ENCODE measurements at regions not wholly inside any gene's neighbourhood (a gene's known extent, or its start where the extent isn't known, plus 50 kb on each side); places are given as distances from the start of the nearest gene placed in this dataset.
"Not testable (repeated sequence)": the region's sequence is repeated elsewhere in the genome, so short reads cannot be mapped to it uniquely, and the experiment has no call there.

DNA sequence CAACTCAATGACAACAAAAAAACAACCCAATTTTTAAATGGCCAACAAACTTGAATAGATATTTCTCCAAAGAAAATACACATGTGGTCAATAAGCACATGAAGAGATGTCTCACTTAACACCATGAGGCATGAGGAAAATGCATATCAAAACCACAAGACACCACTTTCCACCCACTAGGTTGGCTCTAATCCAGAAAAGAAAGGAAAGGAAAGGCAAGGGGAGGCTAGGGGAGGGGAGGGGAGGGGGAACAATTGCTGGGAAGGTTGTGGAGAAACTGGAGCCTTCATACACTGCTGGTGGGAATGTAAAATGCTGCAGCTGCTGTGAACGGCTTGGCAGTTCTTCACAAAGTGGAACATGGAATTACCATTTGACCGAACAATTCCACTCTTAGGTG, 854.3 kb downstream of the UQCRFS1 start:
- no peak for DNase-seq (ENCODE audit: low read depth)

DNA sequence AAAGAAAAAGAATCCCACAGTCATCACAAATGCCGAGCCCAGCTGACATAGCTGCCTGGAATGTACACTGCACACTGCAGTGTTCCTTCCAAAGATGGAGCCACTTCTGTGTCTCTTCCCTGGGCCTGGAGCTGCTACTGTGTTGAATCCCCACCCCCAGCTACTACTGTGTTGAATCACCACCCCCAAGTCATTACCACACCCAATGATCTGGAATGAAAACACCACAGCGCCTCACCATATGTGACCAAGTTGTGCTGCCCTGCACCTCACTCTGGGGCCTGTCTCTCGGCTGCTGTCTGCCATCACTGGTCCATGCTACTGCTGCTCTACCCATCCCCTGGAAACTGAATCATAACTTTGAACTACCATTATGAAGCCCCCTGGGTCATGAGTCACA, 861.2 kb downstream of the UQCRFS1 start:
- no peak for DNase-seq (ENCODE audit: low read depth)

DNA sequence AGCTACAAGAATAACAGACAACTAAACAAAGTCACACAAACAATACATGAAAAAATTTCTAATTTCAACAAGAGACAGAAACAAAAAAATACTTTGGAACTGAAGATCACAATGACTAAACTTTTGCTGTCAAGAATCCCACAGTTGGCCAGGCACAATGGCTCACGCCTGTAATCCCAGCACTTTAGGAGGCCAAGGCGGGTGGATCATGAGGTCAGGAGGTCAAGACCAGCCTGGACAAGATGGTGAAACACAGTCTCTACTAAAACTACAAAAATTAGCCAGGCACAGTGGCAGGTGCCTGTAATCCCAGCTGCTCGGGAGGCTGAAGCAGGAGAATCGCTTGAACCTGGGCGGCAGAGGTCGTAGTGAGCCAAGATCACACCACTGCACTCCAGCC, 861.6 kb downstream of the UQCRFS1 start:
- DNase-seq (ENCODE audit: low read depth) = not testable (repeated sequence)

DNA sequence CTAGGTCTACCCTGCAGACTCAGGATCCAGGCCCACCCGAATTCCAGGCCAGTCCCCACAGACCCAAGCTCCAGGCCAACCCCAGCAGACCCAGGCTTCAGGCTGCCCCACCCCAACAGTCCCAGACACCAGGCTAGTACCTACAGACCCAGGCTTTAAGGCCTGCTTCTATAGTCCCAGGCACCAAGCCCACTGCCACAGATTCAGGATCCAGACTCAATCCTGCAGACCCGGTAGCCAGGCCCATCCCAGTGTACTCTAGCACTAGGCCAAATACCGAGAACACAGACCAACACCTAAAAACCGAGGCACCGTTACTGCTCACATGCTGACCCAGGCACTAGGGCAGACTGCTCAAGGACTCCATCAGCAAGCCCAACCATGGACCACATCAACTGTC, 862.3 kb downstream of the UQCRFS1 start:
- no peak for DNase-seq (ENCODE audit: low read depth)

DNA sequence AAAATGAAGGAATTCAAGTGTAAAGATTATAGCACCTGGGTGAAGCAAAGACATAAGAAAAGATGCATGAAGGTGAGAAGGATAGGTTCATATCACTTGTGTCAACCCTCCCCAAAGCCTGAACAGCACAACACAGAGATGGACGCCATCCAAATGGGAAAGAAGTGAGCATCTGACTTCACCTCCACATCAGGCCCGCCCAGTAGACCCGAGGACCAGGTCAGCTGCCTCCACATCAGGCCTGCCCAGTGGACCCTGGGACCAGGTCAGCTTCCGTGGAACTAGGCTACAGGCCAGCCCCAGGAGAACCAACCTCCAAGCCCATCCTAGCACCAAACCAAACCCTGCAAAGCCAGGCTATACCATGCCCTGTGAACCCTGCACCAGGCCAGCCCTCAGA, 862.9 kb downstream of the UQCRFS1 start:
- DNase-seq (ENCODE audit: low read depth) = no peak

DNA sequence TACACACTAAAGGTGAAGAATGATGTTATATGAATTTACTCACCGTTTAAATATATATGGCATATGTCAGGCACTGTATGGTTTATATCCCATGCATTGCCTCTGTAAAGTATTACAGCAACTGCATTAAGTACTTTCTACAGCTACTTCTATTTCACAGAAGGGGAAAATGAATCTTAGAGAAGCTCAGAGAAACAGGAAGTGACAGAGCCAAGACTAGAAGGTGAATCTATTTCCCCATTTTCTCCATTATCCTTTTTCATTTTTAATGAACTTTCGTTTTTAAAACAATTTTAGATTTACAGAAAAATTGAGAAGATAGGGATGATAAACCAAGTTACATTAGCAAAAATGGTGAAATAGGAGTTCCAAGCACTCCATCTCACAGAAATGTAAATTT, 863.3 kb downstream of the UQCRFS1 start:
- DNase-seq (ENCODE audit: low read depth) = no peak

DNA sequence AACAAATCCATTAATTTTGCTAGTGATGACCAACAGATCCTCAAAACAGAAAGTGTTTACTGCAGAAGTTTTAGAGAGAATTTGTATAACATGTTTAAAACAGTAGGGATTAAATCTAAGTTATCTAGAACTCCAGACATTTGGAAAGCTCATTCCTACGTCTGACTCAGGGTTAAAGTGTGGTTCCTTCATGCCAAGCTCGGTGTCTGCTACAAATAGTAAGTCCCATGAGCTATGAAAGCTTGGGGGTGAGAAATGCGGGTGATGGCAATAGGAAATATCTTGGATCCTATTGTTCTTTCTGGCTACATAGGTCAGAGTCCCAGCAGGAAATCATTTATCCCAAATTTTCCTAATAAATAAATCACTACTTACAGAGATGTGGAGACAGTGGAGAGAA, 867.1 kb downstream of the UQCRFS1 start:
- no peak for DNase-seq (ENCODE audit: low read depth)

DNA sequence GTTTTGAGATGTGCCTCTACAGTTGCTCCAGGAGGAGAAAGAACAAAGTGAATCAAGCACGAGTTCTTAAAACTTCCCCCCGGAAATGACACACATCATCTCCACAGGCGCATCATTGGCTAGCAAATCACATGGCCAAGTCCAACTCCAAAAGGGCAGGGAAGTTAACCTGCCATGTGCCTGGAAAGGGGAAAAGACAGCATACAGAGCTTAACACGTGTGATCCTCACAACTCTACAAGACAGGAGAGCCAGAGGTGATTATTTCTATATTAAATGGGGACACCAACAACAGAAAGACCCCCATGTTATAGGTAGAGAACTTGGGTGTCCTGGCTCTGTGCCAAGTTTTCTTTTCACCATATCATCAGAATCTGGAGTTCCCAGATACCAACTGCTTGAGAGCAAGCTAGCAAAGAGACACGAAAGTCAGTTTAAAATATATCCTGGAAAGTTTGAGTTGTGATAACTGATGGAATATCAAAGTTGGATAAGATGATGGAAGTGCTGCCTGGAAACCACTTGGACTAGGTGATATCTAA, 871.1 kb downstream of the UQCRFS1 start:
- DNase-seq (ENCODE audit: low read depth) = no peak

DNA sequence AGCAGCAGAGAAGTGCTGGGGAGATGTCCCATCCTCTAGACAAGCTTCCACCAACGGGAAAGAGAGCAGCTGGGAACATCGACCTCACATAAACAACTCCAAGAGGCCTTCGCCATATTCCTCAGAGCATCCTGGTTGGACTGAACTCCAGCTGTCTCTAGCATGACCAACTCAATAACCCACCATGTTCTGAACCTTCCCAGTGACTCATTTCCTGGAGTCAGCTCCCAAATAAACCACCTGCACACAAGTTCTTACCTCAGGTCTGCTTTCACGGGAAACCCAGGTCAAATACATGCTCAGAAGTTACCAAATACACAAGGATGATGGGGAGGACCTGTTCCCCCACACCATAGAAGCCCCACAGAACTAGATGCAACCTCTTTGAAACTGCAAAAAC, 878.5 kb downstream of the UQCRFS1 start:
- no peak for DNase-seq (ENCODE audit: low read depth)

DNA sequence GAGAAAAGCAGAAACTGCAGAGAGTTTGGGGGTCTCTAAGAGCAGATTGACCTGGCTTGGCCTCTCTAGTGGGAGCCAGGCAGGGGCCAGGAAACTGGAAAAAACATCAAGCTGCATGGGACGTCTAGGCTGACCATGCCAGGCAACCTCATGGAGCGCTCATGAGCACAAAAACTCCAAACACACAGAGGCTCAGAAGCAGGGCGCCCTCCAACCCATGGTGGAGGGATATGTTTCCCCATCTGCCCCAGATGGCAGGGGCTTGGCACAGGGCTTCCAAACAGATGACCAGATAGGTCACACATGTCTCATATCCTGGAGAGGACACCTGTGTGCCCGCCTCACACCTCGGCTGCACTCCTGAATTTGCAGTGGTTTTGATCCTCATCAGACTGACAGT, 879.0 kb downstream of the UQCRFS1 start:
- no peak for DNase-seq (ENCODE audit: low read depth)

DNA sequence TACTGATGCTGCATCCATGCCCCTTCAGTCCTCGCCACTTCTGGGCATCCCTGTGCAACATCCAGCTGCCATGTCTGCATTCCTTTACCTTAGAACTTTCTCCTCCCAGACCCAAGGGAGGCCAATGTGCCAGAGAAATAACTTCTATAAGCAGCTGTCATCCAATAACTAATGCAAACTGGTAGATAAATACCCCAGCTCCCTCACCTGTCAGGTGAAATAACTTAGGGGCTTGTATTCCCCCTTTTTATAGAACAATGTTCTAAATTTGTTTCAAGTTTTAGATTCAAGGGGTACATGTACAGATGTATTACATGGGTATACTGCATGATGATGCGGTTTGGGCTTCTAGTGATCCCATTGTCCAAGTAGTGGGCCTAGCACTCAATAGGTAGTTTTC, 880.1 kb downstream of the UQCRFS1 start:
- DNase-seq (ENCODE audit: low read depth) = no peak

DNA sequence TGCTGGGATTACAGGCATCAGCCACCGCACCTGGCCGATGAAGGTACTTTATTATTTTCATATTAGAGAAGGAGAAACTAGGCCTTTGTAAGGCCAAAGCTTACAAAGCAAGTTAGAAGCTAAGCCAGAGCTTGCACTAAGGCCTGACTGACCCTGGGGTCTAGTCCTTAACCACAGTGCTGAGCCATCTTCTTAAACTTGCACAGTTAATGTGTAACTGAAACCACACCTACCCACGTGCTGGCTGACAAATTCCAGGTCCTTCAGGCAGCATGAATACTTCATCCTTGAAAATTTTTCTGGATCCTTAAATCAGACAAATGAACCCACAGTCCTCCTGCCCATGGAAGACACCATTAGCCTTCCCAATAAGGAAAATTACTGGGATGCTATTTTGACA, 880.6 kb downstream of the UQCRFS1 start:
- no peak for DNase-seq (ENCODE audit: low read depth)

DNA sequence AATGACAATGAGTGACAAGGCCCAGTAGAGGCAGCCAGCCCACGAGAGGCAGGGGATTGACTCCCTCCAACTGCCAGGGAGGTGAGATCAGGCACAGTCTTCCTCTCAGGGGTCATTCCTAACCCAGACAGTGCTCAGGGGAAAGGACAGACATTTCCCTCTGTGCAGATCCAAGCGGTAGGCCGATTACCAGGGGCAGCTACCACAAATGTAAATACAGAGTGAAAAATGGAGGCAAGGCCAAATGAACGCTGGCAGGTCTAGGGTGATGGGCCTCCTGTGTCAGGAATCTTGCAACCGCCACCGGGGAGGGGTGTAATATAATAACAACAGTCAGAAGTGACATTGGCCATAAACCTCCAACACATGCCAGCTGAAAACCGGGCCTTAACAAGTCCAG, 881.4 kb downstream of the UQCRFS1 start:
- DNase-seq (ENCODE audit: low read depth) = no peak

DNA sequence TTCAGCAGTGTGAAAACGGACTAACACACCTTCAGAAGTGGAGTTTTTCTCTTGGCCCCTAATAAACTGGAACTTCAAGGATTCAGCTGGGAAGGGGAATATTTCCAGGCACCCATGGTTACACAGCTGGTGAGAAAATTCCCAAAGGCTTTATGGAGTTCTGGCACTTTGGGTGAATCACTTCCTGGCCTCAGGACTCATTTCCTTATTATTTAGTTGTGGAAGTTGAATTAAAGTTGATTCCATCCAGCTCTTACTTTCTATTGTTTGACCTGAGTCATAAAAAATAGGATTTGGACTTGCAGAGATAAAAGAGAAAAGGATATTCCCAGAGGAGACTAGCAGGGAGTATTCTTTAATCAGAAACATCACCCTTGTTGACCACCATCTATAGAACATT, 882.1 kb downstream of the UQCRFS1 start:
- no peak for DNase-seq (ENCODE audit: low read depth)

DNA sequence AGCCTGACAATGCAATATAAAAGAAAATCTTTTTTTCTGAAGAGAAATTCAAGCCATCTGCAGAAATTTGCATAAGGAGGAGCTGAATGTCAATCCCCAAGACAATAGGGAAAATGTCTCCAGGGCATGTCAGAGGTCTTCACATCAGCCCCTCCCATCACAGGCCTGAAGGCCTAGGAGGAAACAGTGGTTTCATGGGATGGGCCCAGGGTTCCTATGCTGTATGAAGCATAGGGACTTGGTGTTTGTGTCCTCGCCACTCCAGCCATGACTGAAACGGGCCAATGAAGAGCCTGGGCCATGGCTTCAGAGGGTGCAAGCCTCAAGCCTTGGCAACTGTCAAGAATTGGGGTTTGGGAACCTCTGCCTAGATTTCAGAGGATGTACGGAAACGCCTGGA, 883.5 kb downstream of the UQCRFS1 start:
- DNase-seq (ENCODE audit: low read depth) = no peak

DNA sequence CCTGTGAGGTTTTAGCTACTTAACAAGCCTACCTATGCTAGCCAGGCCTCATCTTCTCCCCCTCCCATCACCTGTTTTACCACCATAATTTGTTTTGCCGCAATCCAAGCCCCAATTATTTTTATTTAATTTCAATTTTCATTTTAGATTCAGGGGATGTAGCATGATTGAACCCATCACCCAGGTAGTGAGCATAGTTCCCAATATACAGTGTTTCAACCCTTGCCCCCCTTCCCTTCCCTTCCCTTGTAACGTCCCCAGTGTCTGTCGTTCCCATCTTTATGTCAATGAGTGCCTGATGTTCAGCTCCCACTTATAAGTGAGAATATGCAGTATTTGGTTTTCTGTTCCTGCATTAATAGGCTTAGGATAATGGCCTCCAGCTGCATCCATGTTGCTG, 885.0 kb downstream of the UQCRFS1 start:
- DNase-seq (ENCODE audit: low read depth) = no peak

DNA sequence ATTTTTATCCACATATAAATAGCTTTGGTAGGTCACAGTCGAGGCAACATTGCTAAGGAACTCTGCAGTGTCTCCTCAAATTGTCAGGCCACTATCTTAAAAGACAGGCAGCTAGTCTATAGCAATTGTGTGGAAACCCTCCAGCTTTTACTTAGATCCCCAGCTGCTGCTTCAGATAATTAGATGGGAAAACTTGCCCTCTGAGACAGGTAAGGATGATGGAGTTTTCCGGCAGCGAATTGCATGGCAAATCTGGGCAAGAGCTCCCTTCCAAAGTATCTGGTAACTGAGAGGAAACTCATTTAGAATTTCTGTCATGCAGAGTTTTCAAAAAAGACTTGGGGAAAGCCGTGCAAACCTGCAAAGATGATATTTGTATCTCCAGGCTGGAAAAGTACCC, 886.2 kb downstream of the UQCRFS1 start:
- no peak for DNase-seq (ENCODE audit: low read depth)

DNA sequence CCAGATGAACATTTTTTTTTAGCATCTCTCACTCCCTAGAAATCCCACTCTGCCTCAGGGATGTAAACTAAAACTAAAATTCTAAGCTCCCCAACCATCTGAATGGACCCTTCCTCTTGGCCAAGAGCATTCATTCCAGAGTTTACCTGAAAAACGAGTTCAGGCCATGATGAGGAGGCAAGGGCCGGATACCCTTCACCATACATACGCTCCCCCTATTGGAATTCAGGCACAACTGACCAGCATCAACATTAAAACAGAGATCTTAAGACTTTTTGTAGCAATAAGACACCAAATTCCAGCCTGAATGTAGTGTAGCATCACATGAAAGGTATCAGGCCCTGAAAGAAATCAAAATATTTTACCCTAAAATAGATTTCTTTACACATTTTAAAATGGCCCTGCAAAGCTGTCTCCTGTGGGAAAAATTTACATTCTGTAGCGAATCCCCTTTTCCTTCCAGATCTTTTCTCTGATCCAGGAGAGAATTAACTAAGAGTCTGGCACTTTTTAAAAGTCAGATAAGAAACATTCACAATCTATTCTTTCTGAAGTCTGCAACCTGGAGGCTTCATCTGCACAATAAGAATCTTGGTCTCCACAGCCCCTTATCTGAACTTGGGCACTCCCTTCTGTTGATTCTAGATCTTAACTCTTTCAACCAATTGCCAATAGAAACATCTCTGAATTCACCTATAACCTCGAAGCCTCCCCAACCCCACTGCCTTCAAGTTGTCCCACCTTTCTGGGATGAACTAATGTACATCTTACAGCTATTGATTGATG, 888.5 kb downstream of the UQCRFS1 start:
- DNase-seq (ENCODE audit: low read depth) = no peak

DNA sequence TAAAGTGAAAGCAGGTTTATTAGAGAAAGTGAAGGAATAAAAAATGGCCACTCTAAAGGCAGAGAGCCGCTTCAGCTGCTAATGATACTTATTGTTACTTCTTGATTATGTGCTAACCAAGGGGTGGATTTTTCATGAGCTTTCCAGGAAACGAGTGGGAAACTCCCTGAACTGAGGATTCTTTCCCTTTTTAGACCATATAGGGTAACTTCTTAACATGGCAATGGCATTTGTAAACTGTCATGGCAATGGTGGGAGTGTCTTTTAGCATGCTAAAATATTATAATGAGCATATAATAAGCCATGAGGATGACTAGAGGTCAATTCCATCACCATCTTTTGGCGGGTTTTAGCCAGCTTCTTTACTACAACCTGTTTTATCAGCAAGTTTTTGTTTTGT, 890.0 kb downstream of the UQCRFS1 start:
- DNase-seq (ENCODE audit: low read depth) = no peak

DNA sequence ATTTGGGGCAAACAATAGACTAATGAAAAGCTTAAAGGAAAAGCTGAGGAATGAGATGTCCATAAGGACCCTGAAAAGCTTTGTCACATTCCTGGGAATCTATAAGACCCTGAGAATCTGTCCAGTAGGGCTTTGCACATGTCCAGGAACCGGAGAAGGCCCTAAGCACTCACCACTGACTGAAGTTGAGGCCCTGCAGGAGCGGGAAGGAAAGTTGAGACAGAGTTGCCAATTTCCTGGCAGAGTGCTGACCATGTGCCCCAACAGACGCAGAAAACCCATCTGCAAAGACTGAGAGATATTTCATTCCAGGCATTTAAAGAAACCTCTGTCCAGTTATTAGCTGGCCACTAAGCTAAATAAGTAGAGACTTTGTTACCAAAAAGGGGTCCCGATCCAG, 890.5 kb downstream of the UQCRFS1 start:
- no peak for DNase-seq (ENCODE audit: low read depth)

DNA sequence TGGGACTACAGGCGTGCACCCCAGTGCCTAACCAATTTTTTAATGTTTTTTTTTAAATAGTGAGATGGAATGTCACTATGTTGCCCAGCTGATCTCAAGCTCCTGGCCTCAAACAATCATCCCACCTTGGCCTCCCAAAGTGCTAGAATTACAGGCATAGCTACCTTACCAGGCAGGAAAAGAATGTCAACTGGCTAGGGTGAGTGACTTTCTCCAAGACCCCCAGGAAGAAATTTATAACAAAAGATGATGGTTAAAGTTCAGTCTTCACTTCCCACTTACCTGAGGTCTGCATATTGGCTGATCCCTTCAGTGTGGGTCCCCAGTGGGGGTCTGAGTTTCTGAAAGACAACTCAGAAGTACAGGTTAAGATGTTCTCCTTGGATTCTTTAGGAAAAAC, 893.0 kb downstream of the UQCRFS1 start:
- no peak for DNase-seq (ENCODE audit: low read depth)

DNA sequence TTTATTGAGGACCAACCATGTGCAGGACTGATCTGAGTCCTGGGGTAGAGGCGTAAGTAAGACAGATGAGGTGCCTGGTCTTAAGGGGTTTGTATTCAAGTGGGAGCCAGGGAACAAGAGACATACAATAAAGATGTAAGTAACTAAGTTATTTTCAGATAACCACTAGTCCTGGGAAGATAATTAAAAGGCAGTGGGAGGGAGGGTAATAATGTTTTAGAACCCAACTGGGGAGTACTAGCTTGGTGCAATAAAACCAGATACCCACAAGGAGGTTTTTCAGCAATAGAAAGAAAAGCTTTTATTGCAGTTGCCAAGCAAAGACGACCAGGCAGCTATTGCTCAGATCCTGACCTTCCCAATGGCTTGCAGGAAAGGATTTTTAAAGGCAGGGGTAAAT, 893.7 kb downstream of the UQCRFS1 start:
- DNase-seq (ENCODE audit: low read depth) = no peak

DNA sequence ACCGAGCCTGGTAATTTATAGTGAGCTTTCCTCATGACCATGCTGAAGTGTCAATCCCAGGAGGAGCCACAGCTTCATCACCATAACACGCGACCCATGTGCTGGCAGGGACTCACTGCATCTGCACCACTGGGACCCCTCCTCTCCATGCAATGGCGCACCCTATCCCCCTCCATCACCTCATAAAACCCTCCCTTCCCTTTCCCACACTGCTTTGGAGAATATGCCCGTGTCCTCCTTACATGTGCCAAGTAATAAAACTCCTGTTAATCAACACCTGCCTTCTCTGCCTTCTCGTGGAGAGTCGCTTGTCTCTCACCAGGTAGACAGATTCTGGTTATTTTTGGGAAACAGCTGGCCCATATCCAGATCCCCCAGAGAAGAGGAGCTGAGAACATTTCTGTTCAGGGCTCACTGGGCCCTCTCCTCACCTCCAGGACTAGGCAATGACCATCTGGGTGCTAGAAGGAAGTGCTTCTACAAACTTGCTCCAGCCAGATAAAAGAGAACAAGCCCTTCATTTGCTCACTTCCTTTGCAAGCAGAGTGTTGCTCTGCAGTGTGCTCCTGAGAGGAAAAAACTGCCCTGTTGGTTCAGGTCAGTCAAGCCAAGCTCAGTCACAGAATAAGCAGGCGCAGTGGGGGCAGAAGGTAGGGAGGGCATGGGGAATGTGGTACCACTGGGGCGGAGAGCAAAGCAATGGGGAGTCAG, 894.3 kb downstream of the UQCRFS1 start:
- DNase-seq (ENCODE audit: low read depth) = no peak

DNA sequence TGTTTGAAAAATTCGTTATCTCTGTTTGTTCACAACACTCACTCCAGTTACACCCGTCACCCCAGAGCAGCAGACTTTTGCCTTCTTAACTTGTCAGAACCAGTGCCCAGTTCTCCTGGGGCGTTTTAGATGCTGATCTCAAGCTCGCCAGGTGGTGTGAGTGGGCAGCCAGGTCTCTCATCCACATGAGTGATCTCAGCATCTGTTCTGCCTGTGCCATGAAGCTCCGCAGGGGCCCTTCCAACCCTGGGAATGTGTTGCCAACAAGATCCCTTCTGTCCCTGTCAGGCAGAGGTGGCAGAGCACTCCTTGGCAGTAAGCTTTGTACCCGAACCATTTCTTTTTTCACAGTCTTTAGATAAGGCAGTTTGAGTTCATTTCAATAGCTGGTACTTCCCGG, 896.5 kb downstream of the UQCRFS1 start:
- no peak for DNase-seq (ENCODE audit: low read depth)

Data from stimulated activated CD8-positive, alpha-beta memory T cell treated with anti-CD3 and anti-CD28 coated beads, Interleukin-7, amount 100 ng/mL, for 24 hours (primary cell).